GM12878 (cell line): ENCODE measurements at regions not wholly inside any gene's neighbourhood (a gene's known extent, or its start where the extent isn't known, plus 50 kb on each side); places are given as distances from the start of the nearest gene placed in this dataset.

ENCODE experiments used
- ATAC-seq: fragments of 200-7000 bp; cut with Tn5 transposase; 3 replicates; pipeline ENCODE4 v1.9.1; 2020; ENCODE audit warnings: mild to moderate bottlenecking, moderate library complexity
- BruUV-seq: library from RNA; stranded (reverse); fragments of 400-500 nt; replicated peaks from 2 replicates; lab custom pipeline; 2021; lab: Mats Ljungman, UMichigan
- CTCF ChIA-PET: fragments of 300-600 bp; sonication (Branson Sonifier 250); formaldehyde crosslinking; extraction: SDS; loops from one replicate; lab custom pipeline; 2021; ENCODE audit warnings: inconsistent platforms; lab: Yijun Ruan, JAX
- POLR2A ChIA-PET: fragments of 350-600 bp; formaldehyde crosslinking; extraction: SDS; loops from one replicate; lab custom pipeline; 2021; ENCODE audit warnings: inconsistent platforms; lab: Charles Lee
- RAD21 ChIA-PET: fragments of 300-600 bp; sonication (Branson Sonifier 250); formaldehyde crosslinking; loops from one replicate; lab custom pipeline; 2023; ENCODE audit warnings: antibody characterized with exemption; ENCODE audit not compliant: unreplicated experiment; lab: Charles Lee
- SMC1A ChIA-PET: fragments of 300-600 bp; sonication (Branson Sonifier 250); formaldehyde crosslinking; loops from one replicate; lab custom pipeline; 2023; ENCODE audit not compliant: unreplicated experiment, uncharacterized antibody; lab: Charles Lee
- DNase-seq: peaks from one replicate; pipeline ENCODE4 v3.0.0-alpha.2; 2011; ENCODE audit warnings: low read depth, low spot score
- FAIRE-seq: peaks from 3 replicates; lab custom pipeline; 2011; peaks lifted over from hg19 to GRCh38; lab: Jason Lieb, UNC
- H2AFZ ChIP-seq: 2 replicates; pipeline ENCODE4 v1.6.0; 2011; ENCODE audit warnings: low read depth, low read length, control low read depth; ENCODE audit not compliant: control insufficient read depth
- H3K27ac ChIP-seq: 2 replicates; pipeline ENCODE4 v1.5.1; 2011; ENCODE audit warnings: control low read depth; ENCODE audit not compliant: control insufficient read depth, insufficient read depth
- H3K27me3 ChIP-seq, 2 experiments: replicated peaks in 1 of 2; 2 replicates each; pipeline versions ENCODE4 v1.6.0 to v1.6.1; 2011; ENCODE audit warnings: low read length in 1 of 2; ENCODE audit not compliant: control insufficient read depth in 2 of 2, insufficient read depth in 2 of 2
- H3K36me3 ChIP-seq, 2 experiments: 2 replicates each; pipeline ENCODE4 v1.5.1; 2011; ENCODE audit warnings: low read length in 1 of 2; ENCODE audit not compliant: control insufficient read depth in 2 of 2, insufficient read depth in 2 of 2
- H3K4me1 ChIP-seq: 2 replicates; pipeline ENCODE4 v1.6.1; 2011; ENCODE audit warnings: mild to moderate bottlenecking, low read length, moderate library complexity, mixed read lengths; ENCODE audit not compliant: control insufficient read depth, insufficient read depth
- H3K4me2 ChIP-seq: 2 replicates; pipeline ENCODE4 v1.6.0; 2011; ENCODE audit warnings: control low read depth; ENCODE audit not compliant: control insufficient read depth, insufficient read depth
- H3K4me3 ChIP-seq: fragments of 200-600 bp; sonication (generic); 2 replicates; pipeline ENCODE4 v1.5.1; 2016
- H3K79me2 ChIP-seq: 2 replicates; pipeline ENCODE4 v1.6.0; 2011; ENCODE audit warnings: low read length; ENCODE audit not compliant: control insufficient read depth, insufficient read depth
- H3K9ac ChIP-seq: 2 replicates; pipeline ENCODE4 v1.8.0; 2011; ENCODE audit warnings: low read length, control low read depth, mixed read lengths; ENCODE audit not compliant: control insufficient read depth, insufficient read depth
- H3K9me3 ChIP-seq: replicated peaks from 3 replicates; pipeline ENCODE4 v1.5.1; 2011; ENCODE audit warnings: mild to moderate bottlenecking, low read length; ENCODE audit not compliant: control insufficient read depth, insufficient read depth
- H4K20me1 ChIP-seq: 2 replicates; pipeline ENCODE4 v1.6.0; 2011; ENCODE audit not compliant: control insufficient read depth, insufficient read depth
- BHLHE40 ChIP-seq, 2 experiments: fragments of 450-650 bp in 1 of 2; IDR thresholded peaks; 2 replicates each; pipeline ENCODE4 v1.6.1; 2011 to 2017; ENCODE audit warnings: low read depth in 2 of 2, borderline replicate concordance in 1 of 2, improper control_type of control experiment in 1 of 2, low read length in 1 of 2, mild to moderate bottlenecking in 1 of 2
- CBFB ChIP-seq: IDR thresholded peaks from 2 replicates; pipeline ENCODE4 v1.6.1; 2016; ENCODE audit warnings: antibody characterized with exemption, low read depth
- CEBPB ChIP-seq, 2 experiments: fragments of 150-350 bp in 1 of 2; IDR thresholded peaks; 2 replicates each; pipeline ENCODE4 v1.6.1; 2012 to 2014; ENCODE audit warnings: low read depth in 2 of 2, low read length in 2 of 2, borderline replicate concordance in 1 of 2, inconsistent platforms in 1 of 2
- CHD4 ChIP-seq: fragments of 200-600 bp; sonication (generic); IDR thresholded peaks from 2 replicates; pipeline ENCODE4 v1.6.1; 2016; ENCODE audit warnings: mild to moderate bottlenecking
- CREB1 ChIP-seq: IDR thresholded peaks from 2 replicates; pipeline ENCODE4 v1.6.1; 2012; ENCODE audit warnings: low read depth, mild to moderate bottlenecking, inconsistent platforms
- DPF2 ChIP-seq: fragments of 450-650 bp; IDR thresholded peaks from 2 replicates; pipeline ENCODE4 v1.6.1; 2017; ENCODE audit warnings: mild to moderate bottlenecking
- EGR1 ChIP-seq, 2 experiments: IDR thresholded peaks; 1 replicate in 1 of 2; 2 replicates in 1 of 2; pipeline ENCODE4 v1.6.1; 2011 to 2012; ENCODE audit warnings: low read depth in 2 of 2, low read length in 2 of 2, borderline replicate concordance in 1 of 2, mild to moderate bottlenecking in 1 of 2, moderate library complexity in 1 of 2
- ESRRA ChIP-seq: IDR thresholded peaks from 2 replicates; pipeline ENCODE4 v1.6.1; 2012; ENCODE audit warnings: mild to moderate bottlenecking, low read length, improper control_type of control experiment
- GATAD2B ChIP-seq: fragments of 450-650 bp; conservative IDR thresholded peaks from 2 replicates; pipeline ENCODE4 v1.6.1; 2017; ENCODE audit warnings: low read depth, mild to moderate bottlenecking, moderate library complexity
- HCFC1 ChIP-seq: fragments of 150-350 bp; IDR thresholded peaks from 2 replicates; pipeline ENCODE4 v1.6.1; 2014; ENCODE audit warnings: low read length
- HDAC2 ChIP-seq: fragments of 200-600 bp; sonication (generic); IDR thresholded peaks from 2 replicates; pipeline ENCODE4 v1.6.1; 2017
- IRF4 ChIP-seq: IDR thresholded peaks from 2 replicates; pipeline ENCODE4 v1.6.1; 2011; ENCODE audit warnings: low read depth, low read length
- KDM1A ChIP-seq: fragments of 200-600 bp; sonication (generic); IDR thresholded peaks from 2 replicates; pipeline ENCODE4 v1.6.1; 2016; ENCODE audit warnings: borderline replicate concordance
- LARP7 ChIP-seq: fragments of 450-650 bp; IDR thresholded peaks from 2 replicates; pipeline ENCODE4 v1.6.1; 2017; ENCODE audit warnings: mild to moderate bottlenecking
- RUNX3 ChIP-seq: IDR thresholded peaks from 2 replicates; pipeline ENCODE4 v1.6.1; 2012; ENCODE audit warnings: low read length, inconsistent platforms
- SIN3A ChIP-seq: IDR thresholded peaks from 2 replicates; pipeline ENCODE4 v1.6.1; 2012; ENCODE audit warnings: low read depth, low read length, improper control_type of control experiment
- SIX5 ChIP-seq: IDR thresholded peaks from 2 replicates; pipeline ENCODE4 v1.6.1; 2011; ENCODE audit warnings: mild to moderate bottlenecking, low read depth, low read length, moderate library complexity; ENCODE audit not compliant: severe bottlenecking
- WGBS: methylation state at CpG from one replicate; pipeline ENCODE4 v1.1.6; 2016; ENCODE audit warnings: low lambda C conversion rate; ENCODE audit not compliant: insufficient replicate concordance, insufficient coverage; ENCODE audit errors: missing lambda C conversion rate; 5-methylcytosine and 5-hydroxymethylcytosine counted together
- in situ Hi-C: fragments of 300-500 bp; cut with MboI; formaldehyde crosslinking; loops from 9 replicates; pipeline ENCODE4 v1.14.3; 2018; ENCODE audit warnings: mixed read lengths
- intact Hi-C: fragments of 100-400 bp; cut with micrococcal nuclease; formaldehyde crosslinking; loops from one replicate; pipeline ENCODE4 v1.14.2; 2022; ENCODE audit not compliant: unreplicated experiment
- TF ChIP-seq, protein P1 (sequence below): IDR thresholded peaks from 2 replicates; pipeline ENCODE4 v1.6.1; 2012; ENCODE audit warnings: low read depth, low read length, improper control_type of control experiment
- TF ChIP-seq, protein P2 (sequence below): IDR thresholded peaks from 2 replicates; pipeline ENCODE4 v1.6.1; 2012; ENCODE audit warnings: low read depth, low read length, improper control_type of control experiment
- TF ChIP-seq, protein P3 (sequence below): IDR thresholded peaks from 2 replicates; pipeline ENCODE4 v1.6.1; 2011; ENCODE audit warnings: low read depth, mild to moderate bottlenecking, low read length, moderate library complexity, borderline replicate concordance; ENCODE audit errors: extremely low read depth

DNA sequence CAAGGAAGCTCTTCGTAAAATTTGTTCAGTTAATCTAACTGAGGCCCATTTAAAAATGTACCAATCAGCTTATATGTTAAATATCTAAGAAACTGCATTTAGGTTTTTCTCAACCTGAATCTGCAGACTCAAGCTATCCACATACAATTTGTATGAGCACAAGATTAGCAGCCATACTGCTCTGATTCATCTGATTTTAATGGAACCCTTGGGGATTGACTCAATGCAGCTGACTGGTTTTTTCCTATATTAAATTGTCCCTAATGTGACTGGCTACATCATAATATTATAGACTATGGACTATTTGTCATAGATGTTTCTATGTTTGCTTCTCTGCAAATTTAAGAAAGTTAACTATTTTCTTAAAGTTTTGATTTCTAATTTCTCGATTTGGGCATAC, 451.0 kb upstream of the TUSC1 start:
- no TSS peak for BruUV-seq
- H2AFZ ChIP-seq = no peak overlapping the region
- SMC1A ChIA-PET = no interaction called here

More for the DNA sequence above, 451.0 kb upstream of the TUSC1 start:
- Histone ChIP-seq H3K4me3 (no peak overlapping the region), H3K36me3 (no peaks in the 10 kb centered on the region), H3K4me2 (no peak overlapping the region), H3K79me2 (no peaks in the 10 kb centered on the region), H3K4me1 (no peaks in the 10 kb centered on the region), H3K27me3 (no peaks in the 10 kb centered on the region), H3K9me3 (no peaks in the 10 kb centered on the region), H3K27ac (no peak overlapping the region), H4K20me1 (no peaks in the 10 kb centered on the region), H3K9ac (no peak overlapping the region)
- in situ Hi-C loops = no loop called here
- CTCF ChIA-PET = no interaction called here
- TF ChIP-seq KDM1A (no peak), DPF2 (no peak), CREB1 (no peak), LARP7 (no peak), CHD4 (no peak), SIN3A (no peak), HDAC2 (no peak), CBFB (no peak), RUNX3 (no peak), SIX5 (no peak), ESRRA (no peak), BHLHE40 (IDR thresholded peaks at IDR 0.05; ENCODE audit: borderline replicate concordance in 1 of 2, low read depth in 2 of 2, low read length in 1 of 2) (no peak), HCFC1 (no peak), EGR1 (IDR thresholded peaks at IDR 0.05; ENCODE audit: borderline replicate concordance in 1 of 2, low read depth in 2 of 2, low read length in 2 of 2) (no peak), IRF4 (no peak), GATAD2B (no peak), CEBPB (IDR thresholded peaks at IDR 0.05; ENCODE audit: borderline replicate concordance in 1 of 2, low read depth in 2 of 2, low read length in 2 of 2) (no peak)
- TF ChIP-seq, protein P1, sequence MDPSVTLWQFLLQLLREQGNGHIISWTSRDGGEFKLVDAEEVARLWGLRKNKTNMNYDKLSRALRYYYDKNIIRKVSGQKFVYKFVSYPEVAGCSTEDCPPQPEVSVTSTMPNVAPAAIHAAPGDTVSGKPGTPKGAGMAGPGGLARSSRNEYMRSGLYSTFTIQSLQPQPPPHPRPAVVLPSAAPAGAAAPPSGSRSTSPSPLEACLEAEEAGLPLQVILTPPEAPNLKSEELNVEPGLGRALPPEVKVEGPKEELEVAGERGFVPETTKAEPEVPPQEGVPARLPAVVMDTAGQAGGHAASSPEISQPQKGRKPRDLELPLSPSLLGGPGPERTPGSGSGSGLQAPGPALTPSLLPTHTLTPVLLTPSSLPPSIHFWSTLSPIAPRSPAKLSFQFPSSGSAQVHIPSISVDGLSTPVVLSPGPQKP = no peak
- TF ChIP-seq, protein P2, sequence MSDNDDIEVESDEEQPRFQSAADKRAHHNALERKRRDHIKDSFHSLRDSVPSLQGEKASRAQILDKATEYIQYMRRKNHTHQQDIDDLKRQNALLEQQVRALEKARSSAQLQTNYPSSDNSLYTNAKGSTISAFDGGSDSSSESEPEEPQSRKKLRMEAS = no peak
- TF ChIP-seq, protein P3, sequence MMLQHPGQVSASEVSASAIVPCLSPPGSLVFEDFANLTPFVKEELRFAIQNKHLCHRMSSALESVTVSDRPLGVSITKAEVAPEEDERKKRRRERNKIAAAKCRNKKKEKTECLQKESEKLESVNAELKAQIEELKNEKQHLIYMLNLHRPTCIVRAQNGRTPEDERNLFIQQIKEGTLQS = no peak
- intact Hi-C loops = loop anchor here (5.0 kb wide), 1 partner anchor 48 kb away; no protein-coding TSS in a partner anchor
- RAD21 ChIA-PET = no interaction called here
- DNase-seq (no peak), ATAC-seq (no peak), FAIRE-seq (no peak)
- WGBS = 9% methylated on average over 2 of the region's 2 CpGs
- POLR2A ChIA-PET = no interaction called here
